Stimulated activated CD4-positive, alpha-beta T cell treated with anti-CD3 and anti-CD28 coated beads, Interleukin-15, amount 100 ng/mL, for 24 hours (primary cell): ENCODE measurements at regions not wholly inside any gene's neighbourhood (a gene's known extent, or its start where the extent isn't known, plus 50 kb on each side); places are given as distances from the start of the nearest gene placed in this dataset.
"Not testable (repeated sequence)": the region's sequence is repeated elsewhere in the genome, so short reads cannot be mapped to it uniquely, and the experiment has no call there.

Experiments
- DNase-seq: peaks from one replicate; pipeline ENCODE4 v3.0.0-alpha.2; 2020

- DNase-seq, result no peak
Observed at GRCh38 chr20:11675920-11676629, 241.6 kb upstream of the BTBD3 start.

GRCh38 chr20:11676630-11677287 is 240.9 kb upstream of the BTBD3 start:
- peak; percentile 38 for DNase-seq

GRCh38 chr20:11677428-11677827 is 240.3 kb upstream of the BTBD3 start:
- DNase-seq, result no peak

GRCh38 chr20:11677836-11678235 is 239.9 kb upstream of the BTBD3 start:
- no peak for DNase-seq

GRCh38 chr20:11682285-11682684 is 235.4 kb upstream of the BTBD3 start:
- no peak for DNase-seq

GRCh38 chr20:11686195-11686594 is 231.5 kb upstream of the BTBD3 start:
- DNase-seq, result no peak

GRCh38 chr20:11686820-11687543 is 230.7 kb upstream of the BTBD3 start:
- no peak for DNase-seq

GRCh38 chr20:11687546-11688292 is 230.0 kb upstream of the BTBD3 start:
- no peak for DNase-seq

GRCh38 chr20:11689262-11689661 is 228.4 kb upstream of the BTBD3 start:
- no peak for DNase-seq

GRCh38 chr20:11691766-11692165 is 225.9 kb upstream of the BTBD3 start:
- DNase-seq, result no peak

- DNase-seq, result no peak
Observed at GRCh38 chr20:11692567-11692966, 225.1 kb upstream of the BTBD3 start.

GRCh38 chr20:11694467-11694866 is 223.2 kb upstream of the BTBD3 start:
- no peak for DNase-seq

- no peak for DNase-seq
Observed at GRCh38 chr20:11697055-11697454, 220.6 kb upstream of the BTBD3 start.

GRCh38 chr20:11697646-11698045 is 220.0 kb upstream of the BTBD3 start:
- no peak for DNase-seq

- no peak for DNase-seq
Observed at GRCh38 chr20:11698124-11698523, 219.6 kb upstream of the BTBD3 start.

GRCh38 chr20:11700831-11701230 is 216.9 kb upstream of the BTBD3 start:
- no peak for DNase-seq

GRCh38 chr20:11702721-11703518 is 214.8 kb upstream of the BTBD3 start:
- DNase-seq, result no peak

GRCh38 chr20:11705512-11705911 is 212.2 kb upstream of the BTBD3 start:
- DNase-seq, result no peak

- DNase-seq, result not testable (repeated sequence)
Observed at GRCh38 chr20:11708223-11708622, 209.5 kb upstream of the BTBD3 start.

- DNase-seq, result no peak
Observed at GRCh38 chr20:11711214-11711613, 206.5 kb upstream of the BTBD3 start.

- no peak for DNase-seq
Observed at GRCh38 chr20:11712639-11713160, 205.0 kb upstream of the BTBD3 start.

GRCh38 chr20:11714886-11715285 is 202.8 kb upstream of the BTBD3 start:
- DNase-seq, result no peak
